ENCODE measurements at regions not wholly inside any gene's neighbourhood (a gene's known extent, or its start where the extent isn't known, plus 50 kb on each side); places are given as distances from the start of the nearest gene placed in this dataset.

GRCh38 chr5:20604992-20605391 lies 617.0 kb upstream of the CDH18 start:
- H3K4me2 ChIP-seq (ENCODE audit: low read length, poor library complexity, severe bottlenecking): no peak overlapping the region
- no peaks in the 10 kb centered on the region for H3K4me1 ChIP-seq (ENCODE audit: control insufficient read depth, insufficient read depth, low read depth, low read length)
- H3K27ac ChIP-seq (ENCODE audit: low read length, poor library complexity, severe bottlenecking): no peak overlapping the region
- H3K27me3 ChIP-seq (ENCODE audit: control insufficient read depth in 1 of 2, insufficient read depth in 1 of 2, low read length in 2 of 2): no peaks in the 10 kb centered on the region
- H3K14ac ChIP-seq (ENCODE audit: low read length in 2 of 2): no peak overlapping the region
- H2BK12ac ChIP-seq (ENCODE audit: low read length in 2 of 2): no peak overlapping the region
- no peak overlapping the region for H2AK5ac ChIP-seq (ENCODE audit: low read length, severe bottlenecking)
- DNase-seq: no peak
- 80% methylated on average over 8 of the region's 8 CpGs for WGBS
- no peak overlapping the region for H3K4me3 ChIP-seq (ENCODE audit: insufficient read depth in 1 of 2, low read depth in 1 of 2, low read length in 2 of 2)
- H3K18ac ChIP-seq (ENCODE audit: low read depth in 1 of 2, low read length in 2 of 2): no peak overlapping the region
- no peak overlapping the region for H4K91ac ChIP-seq (ENCODE audit: low read length)
- no peaks in the 10 kb centered on the region for H3K79me1 ChIP-seq (replicated peaks; ENCODE audit: low read length, poor library complexity, severe bottlenecking)
- H4K8ac ChIP-seq (ENCODE audit: low read length): no peak overlapping the region
- no peak overlapping the region for H2BK15ac ChIP-seq (ENCODE audit: low read depth, poor library complexity, severe bottlenecking)
- no peak overlapping the region for H2BK5ac ChIP-seq (ENCODE audit: low read depth, low read length, poor library complexity, severe bottlenecking)
- no peaks in the 10 kb centered on the region for H3K9me3 ChIP-seq (ENCODE audit: control insufficient read depth, low read length)
- no peak overlapping the region for H2AFZ ChIP-seq (ENCODE audit: low read depth, low read length)
- H2BK120ac ChIP-seq (ENCODE audit: low read depth, low read length): no peak overlapping the region
- no peak overlapping the region for H3K4ac ChIP-seq (ENCODE audit: low read depth in 1 of 2, low read length in 2 of 2)
- no peaks in the 10 kb centered on the region for H3K36me3 ChIP-seq (ENCODE audit: control insufficient read depth in 1 of 2, insufficient read depth in 2 of 2, low read depth in 1 of 2, low read length in 2 of 2)
- H3K23ac ChIP-seq (ENCODE audit: low read length in 2 of 2): no peak overlapping the region
- no peak overlapping the region for H3K9ac ChIP-seq (ENCODE audit: low read length)

GRCh38 chr5:20601678-20602100 lies 613.7 kb upstream of the CDH18 start:
- no peak overlapping the region for H2BK120ac ChIP-seq (ENCODE audit: low read depth, low read length)
- H3K18ac ChIP-seq (ENCODE audit: low read depth in 1 of 2, low read length in 2 of 2): no peak overlapping the region
- H3K36me3 ChIP-seq (ENCODE audit: control insufficient read depth in 1 of 2, insufficient read depth in 2 of 2, low read depth in 1 of 2, low read length in 2 of 2): no peaks in the 10 kb centered on the region
- H2BK15ac ChIP-seq (ENCODE audit: low read depth, poor library complexity, severe bottlenecking): no peak overlapping the region
- H3K4me2 ChIP-seq (ENCODE audit: low read length, poor library complexity, severe bottlenecking): no peak overlapping the region
- H3K14ac ChIP-seq (ENCODE audit: low read length in 2 of 2): no peak overlapping the region
- H3K4ac ChIP-seq (ENCODE audit: low read depth in 1 of 2, low read length in 2 of 2): no peak overlapping the region
- no peak overlapping the region for H2AK5ac ChIP-seq (ENCODE audit: low read length, severe bottlenecking)
- peak; percentile 7 for DNase-seq
- H3K9me3 ChIP-seq (ENCODE audit: control insufficient read depth, low read length): no peaks in the 10 kb centered on the region
- H4K8ac ChIP-seq (ENCODE audit: low read length): no peak overlapping the region
- H3K23ac ChIP-seq (ENCODE audit: low read length in 2 of 2): no peak overlapping the region
- H3K4me1 ChIP-seq (ENCODE audit: control insufficient read depth, insufficient read depth, low read depth, low read length): no peaks in the 10 kb centered on the region
- no peaks in the 10 kb centered on the region for H3K79me1 ChIP-seq (replicated peaks; ENCODE audit: low read length, poor library complexity, severe bottlenecking)
- no peaks in the 10 kb centered on the region for H3K27me3 ChIP-seq (ENCODE audit: control insufficient read depth in 1 of 2, insufficient read depth in 1 of 2, low read length in 2 of 2)
- no peak overlapping the region for H2AFZ ChIP-seq (ENCODE audit: low read depth, low read length)
- H3K4me3 ChIP-seq (ENCODE audit: insufficient read depth in 1 of 2, low read depth in 1 of 2, low read length in 2 of 2): no peak overlapping the region
- no peak overlapping the region for H4K91ac ChIP-seq (ENCODE audit: low read length)
- 33% methylated on average over 4 of the region's 4 CpGs for WGBS
- H2BK5ac ChIP-seq (ENCODE audit: low read depth, low read length, poor library complexity, severe bottlenecking): no peak overlapping the region
- no peak overlapping the region for H2BK12ac ChIP-seq (ENCODE audit: low read length in 2 of 2)
- no peak overlapping the region for H3K9ac ChIP-seq (ENCODE audit: low read length)
- H3K27ac ChIP-seq (ENCODE audit: low read length, poor library complexity, severe bottlenecking): no peak overlapping the region

- Histone ChIP-seq H3K4ac (ENCODE audit: low read depth in 1 of 2, low read length in 2 of 2) (no peak overlapping the region), H2BK15ac (ENCODE audit: low read depth, poor library complexity, severe bottlenecking) (no peak overlapping the region), H3K23ac (ENCODE audit: low read length in 2 of 2) (no peak overlapping the region), H3K79me1 (replicated peaks; ENCODE audit: low read length, poor library complexity, severe bottlenecking) (no peaks in the 10 kb centered on the region), H2BK120ac (ENCODE audit: low read depth, low read length) (no peak overlapping the region), H3K18ac (ENCODE audit: low read depth in 1 of 2, low read length in 2 of 2) (no peak overlapping the region), H2AK5ac (ENCODE audit: low read length, severe bottlenecking) (no peak overlapping the region), H3K4me1 (ENCODE audit: control insufficient read depth, insufficient read depth, low read depth, low read length) (no peaks in the 10 kb centered on the region), H2BK12ac (ENCODE audit: low read length in 2 of 2) (no peak overlapping the region), H3K9me3 (ENCODE audit: control insufficient read depth, low read length) (no peaks in the 10 kb centered on the region), H3K4me2 (ENCODE audit: low read length, poor library complexity, severe bottlenecking) (no peak overlapping the region), H3K27me3 (ENCODE audit: control insufficient read depth in 1 of 2, insufficient read depth in 1 of 2, low read length in 2 of 2) (no peaks in the 10 kb centered on the region), H3K14ac (ENCODE audit: low read length in 2 of 2) (no peak overlapping the region), H3K36me3 (ENCODE audit: control insufficient read depth in 1 of 2, insufficient read depth in 2 of 2, low read depth in 1 of 2, low read length in 2 of 2) (no peaks in the 10 kb centered on the region), H4K91ac (ENCODE audit: low read length) (no peak overlapping the region), H4K8ac (ENCODE audit: low read length) (no peak overlapping the region), H2BK5ac (ENCODE audit: low read depth, low read length, poor library complexity, severe bottlenecking) (no peak overlapping the region), H3K27ac (ENCODE audit: low read length, poor library complexity, severe bottlenecking) (no peak overlapping the region), H3K4me3 (ENCODE audit: insufficient read depth in 1 of 2, low read depth in 1 of 2, low read length in 2 of 2) (no peak overlapping the region), H3K9ac (ENCODE audit: low read length) (no peak overlapping the region), H2AFZ (ENCODE audit: low read depth, low read length) (no peak overlapping the region)
- WGBS: 81% methylated on average over 1 of the region's 2 CpGs
- no peak for DNase-seq
Observed at GRCh38 chr5:20590356-20590755, 602.4 kb upstream of the CDH18 start.

GRCh38 chr5:20575571-20575970 lies 587.6 kb upstream of the CDH18 start:
- Histone ChIP-seq H3K27ac (ENCODE audit: low read length, poor library complexity, severe bottlenecking) (no peak overlapping the region), H4K8ac (ENCODE audit: low read length) (no peak overlapping the region), H3K4me2 (ENCODE audit: low read length, poor library complexity, severe bottlenecking) (no peak overlapping the region), H3K4me3 (ENCODE audit: insufficient read depth in 1 of 2, low read depth in 1 of 2, low read length in 2 of 2) (no peak overlapping the region), H3K14ac (ENCODE audit: low read length in 2 of 2) (no peak overlapping the region), H4K91ac (ENCODE audit: low read length) (no peak overlapping the region), H3K4me1 (ENCODE audit: control insufficient read depth, insufficient read depth, low read depth, low read length) (no peaks in the 10 kb centered on the region), H2BK12ac (ENCODE audit: low read length in 2 of 2) (no peak overlapping the region), H2BK5ac (ENCODE audit: low read depth, low read length, poor library complexity, severe bottlenecking) (no peak overlapping the region), H3K4ac (ENCODE audit: low read depth in 1 of 2, low read length in 2 of 2) (no peak overlapping the region), H3K18ac (ENCODE audit: low read depth in 1 of 2, low read length in 2 of 2) (no peak overlapping the region), H2BK120ac (ENCODE audit: low read depth, low read length) (no peak overlapping the region), H3K23ac (ENCODE audit: low read length in 2 of 2) (no peak overlapping the region), H2BK15ac (ENCODE audit: low read depth, poor library complexity, severe bottlenecking) (no peak overlapping the region), H2AK5ac (ENCODE audit: low read length, severe bottlenecking) (no peak overlapping the region), H3K9me3 (ENCODE audit: control insufficient read depth, low read length) (no peaks in the 10 kb centered on the region), H3K36me3 (ENCODE audit: control insufficient read depth in 1 of 2, insufficient read depth in 2 of 2, low read depth in 1 of 2, low read length in 2 of 2) (no peaks in the 10 kb centered on the region), H3K9ac (ENCODE audit: low read length) (no peak overlapping the region), H3K79me1 (replicated peaks; ENCODE audit: low read length, poor library complexity, severe bottlenecking) (no peaks in the 10 kb centered on the region), H2AFZ (ENCODE audit: low read depth, low read length) (no peak overlapping the region), H3K27me3 (ENCODE audit: control insufficient read depth in 1 of 2, insufficient read depth in 1 of 2, low read length in 2 of 2) (no peaks in the 10 kb centered on the region)
- 70% methylated on average over 5 of the region's 5 CpGs for WGBS
- no peak for DNase-seq
